Caki2 (cell line): ENCODE measurements at regions not wholly inside any gene's neighbourhood (a gene's known extent, or its start where the extent isn't known, plus 50 kb on each side); places are given as distances from the start of the nearest gene placed in this dataset.

Experiments used
- DNase-seq: peaks from one replicate; pipeline ENCODE4 v3.0.0-alpha.2; 2015; ENCODE audit warnings: low read depth
- in situ Hi-C: cut with HindIII; loops from 2 replicates; pipeline ENCODE4 v1.10.0; 2016; ENCODE audit warnings: low sequenced_read_pairs, low pct_unique_long_range_greater_than_20kb, mixed read lengths

- no peak for DNase-seq
- in situ Hi-C loops: no loop called here
Observed at GRCh38 chr5:93325946-93326345, 255.1 kb downstream of the NR2F1-AS1 start.

GRCh38 chr5:93322974-93323860, 257.8 kb downstream of the NR2F1-AS1 start:
- no peak for DNase-seq
- in situ Hi-C loops: no loop called here

GRCh38 chr5:93320920-93321445, 260.0 kb downstream of the NR2F1-AS1 start:
- in situ Hi-C loops: no loop called here
- DNase-seq: no peak

DNA sequence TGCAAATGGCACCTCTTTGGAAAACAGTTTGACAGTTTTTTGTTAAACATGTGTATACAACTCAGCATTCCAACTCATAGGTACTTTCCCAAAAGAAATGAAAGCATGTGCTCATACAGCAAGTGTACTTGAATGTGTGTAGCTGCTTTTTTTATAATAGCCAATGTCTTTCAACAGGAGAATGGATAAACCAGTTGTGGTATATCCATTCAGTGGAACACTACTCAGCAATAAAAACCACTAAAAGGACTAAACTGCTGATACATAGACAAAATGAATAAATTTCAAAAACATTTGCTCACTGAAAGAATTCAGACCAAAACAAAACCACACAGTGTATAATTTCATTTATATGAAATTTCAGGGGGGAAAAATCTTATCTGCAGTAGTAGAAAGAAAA, 267.3 kb downstream of the NR2F1-AS1 start:
- in situ Hi-C loops: no loop called here
- no peak for DNase-seq

GRCh38 chr5:93311881-93312280, 269.1 kb downstream of the NR2F1-AS1 start:
- in situ Hi-C loops: no loop called here
- DNase-seq: no peak

- in situ Hi-C loops: no loop called here
Observed at GRCh38 chr5:93307557-93307956, 273.5 kb downstream of the NR2F1-AS1 start.

DNA sequence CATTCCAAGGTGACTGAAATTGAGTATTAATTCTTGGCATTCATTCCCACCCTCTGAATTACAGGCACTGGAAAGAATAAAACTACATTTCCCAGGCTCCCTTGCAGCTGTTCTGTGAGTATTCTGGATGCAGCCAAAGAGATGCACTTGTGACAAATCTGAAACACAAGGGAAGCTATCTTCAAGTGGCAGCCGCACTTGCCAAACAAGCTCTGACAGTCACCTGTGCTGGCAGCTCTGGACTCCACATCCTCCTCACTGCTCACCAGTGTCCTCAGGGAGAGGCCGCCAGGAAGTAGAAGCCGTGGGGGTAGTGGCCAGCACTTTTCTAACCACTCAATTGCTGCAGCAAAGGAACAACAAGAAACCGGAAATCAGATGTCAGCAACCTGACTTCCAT, 275.0 kb downstream of the NR2F1-AS1 start:
- DNase-seq: no peak
- in situ Hi-C loops: no loop called here

More at GRCh38 chr5:93307557-93307956, 273.5 kb downstream of the NR2F1-AS1 start:
- no peak for DNase-seq

- in situ Hi-C loops: no loop called here
- DNase-seq: no peak
Observed at GRCh38 chr5:93304456-93305250, 276.4 kb downstream of the NR2F1-AS1 start.

DNA sequence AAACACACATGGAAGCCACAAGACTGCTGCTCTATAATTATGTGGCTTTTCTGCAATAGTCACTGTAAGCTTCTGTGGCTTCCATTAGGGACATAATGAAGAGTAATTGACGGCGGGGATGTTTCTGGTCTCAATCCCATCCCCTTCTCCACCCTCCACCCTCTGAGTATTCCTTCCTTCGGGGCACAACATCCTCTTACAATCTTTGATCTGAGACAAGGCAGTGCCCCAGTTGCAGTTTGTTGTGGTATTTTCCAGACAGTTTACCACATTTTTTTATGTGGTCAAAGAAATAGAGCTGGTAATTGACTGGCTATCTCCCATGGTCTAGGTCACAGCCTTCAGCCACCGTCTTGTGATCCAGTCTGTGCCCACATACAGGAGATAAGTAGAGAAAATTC, 277.7 kb downstream of the NR2F1-AS1 start:
- DNase-seq: no peak
- in situ Hi-C loops: no loop called here

DNA sequence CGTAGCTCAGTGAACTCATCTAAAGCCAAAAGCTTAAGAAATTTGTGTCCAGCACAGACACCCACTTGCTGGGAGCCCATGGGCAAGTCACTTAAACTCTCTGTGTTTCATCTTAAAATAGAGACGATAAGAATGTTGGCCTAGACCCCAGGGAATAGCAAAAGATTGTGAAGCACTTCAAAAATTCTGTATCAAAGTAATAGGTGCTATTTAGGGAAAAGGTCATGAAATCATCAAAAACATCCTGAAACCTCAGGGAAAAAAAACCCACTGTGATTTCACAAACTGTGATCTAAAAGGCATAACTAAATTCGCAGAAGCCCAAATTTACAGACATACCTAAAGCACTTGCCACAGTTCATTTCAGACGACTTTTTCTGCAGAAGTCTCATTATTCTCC, 278.3 kb downstream of the NR2F1-AS1 start:
- DNase-seq: no peak
- in situ Hi-C loops: no loop called here

- in situ Hi-C loops: no loop called here
Observed at GRCh38 chr5:93300945-93301344, 280.1 kb downstream of the NR2F1-AS1 start.

DNA sequence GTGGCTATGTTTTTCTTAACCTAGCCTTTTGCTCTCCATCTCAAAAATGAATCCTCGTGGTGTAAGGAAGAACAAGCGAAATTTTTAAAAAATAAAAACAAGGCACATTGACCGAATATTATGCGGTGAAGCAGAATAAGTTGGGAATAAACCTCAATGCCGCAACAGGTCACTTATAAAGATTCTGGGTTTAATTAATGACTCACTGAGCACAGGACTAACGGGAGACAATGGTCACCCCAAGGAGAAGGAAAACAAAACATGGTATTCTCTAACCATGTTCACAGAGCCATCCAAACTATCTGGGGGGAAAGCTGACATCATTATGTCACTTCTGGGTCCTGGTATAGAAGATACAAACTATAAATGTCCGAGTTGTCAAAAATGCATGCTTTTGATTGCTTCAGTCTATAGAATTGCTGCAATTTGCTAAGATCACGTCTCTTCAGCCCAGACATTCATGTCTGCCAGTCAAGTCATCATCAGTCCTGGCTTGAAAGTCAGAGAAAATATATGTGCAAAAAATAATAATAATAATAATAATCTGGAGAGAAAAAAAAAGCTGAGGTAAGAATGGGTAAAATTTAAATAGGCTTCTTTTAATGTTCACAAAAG, 280.6 kb downstream of the NR2F1-AS1 start:
- in situ Hi-C loops: no loop called here
- DNase-seq: no peak

More at GRCh38 chr5:93300945-93301344, 280.1 kb downstream of the NR2F1-AS1 start:
- DNase-seq: no peak

- in situ Hi-C loops: no loop called here
- peak; percentile 87 for DNase-seq
Observed at GRCh38 chr5:93299681-93300308, 281.2 kb downstream of the NR2F1-AS1 start.

- no peak for DNase-seq
- in situ Hi-C loops: no loop called here
Observed at GRCh38 chr5:93297116-93297515, 283.9 kb downstream of the NR2F1-AS1 start.

- in situ Hi-C loops: no loop called here
- DNase-seq: no peak
Observed at GRCh38 chr5:93296338-93296737, 284.7 kb downstream of the NR2F1-AS1 start.

DNA sequence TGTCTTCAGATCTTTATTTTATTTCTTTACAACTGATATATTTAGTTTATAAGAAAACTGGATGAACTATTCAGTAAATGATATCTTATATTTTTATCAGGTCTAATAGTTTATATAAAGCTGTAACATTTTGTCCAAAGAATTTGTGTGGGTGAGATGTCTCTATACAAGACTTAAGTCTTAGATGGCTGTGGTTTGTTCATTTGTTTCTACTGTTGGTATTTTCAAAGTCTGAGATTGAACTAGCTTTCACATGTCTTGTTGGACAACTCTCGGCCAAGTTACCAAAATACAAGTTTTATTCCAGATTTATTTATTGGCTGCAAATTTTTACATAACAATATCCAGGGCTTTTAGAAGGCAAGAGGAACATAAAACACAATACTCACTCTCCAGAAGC, 286.0 kb downstream of the NR2F1-AS1 start:
- DNase-seq: no peak
- in situ Hi-C loops: no loop called here

- in situ Hi-C loops: no loop called here
- DNase-seq: peak; percentile 29
Observed at GRCh38 chr5:93294199-93294598, 286.8 kb downstream of the NR2F1-AS1 start.

GRCh38 chr5:93289942-93290341, 291.1 kb downstream of the NR2F1-AS1 start:
- in situ Hi-C loops: no loop called here
- DNase-seq: no peak
